ENCODE measurements at regions not wholly inside any gene's neighbourhood (a gene's known extent, or its start where the extent isn't known, plus 50 kb on each side); places are given as distances from the start of the nearest gene placed in this dataset.

DNA sequence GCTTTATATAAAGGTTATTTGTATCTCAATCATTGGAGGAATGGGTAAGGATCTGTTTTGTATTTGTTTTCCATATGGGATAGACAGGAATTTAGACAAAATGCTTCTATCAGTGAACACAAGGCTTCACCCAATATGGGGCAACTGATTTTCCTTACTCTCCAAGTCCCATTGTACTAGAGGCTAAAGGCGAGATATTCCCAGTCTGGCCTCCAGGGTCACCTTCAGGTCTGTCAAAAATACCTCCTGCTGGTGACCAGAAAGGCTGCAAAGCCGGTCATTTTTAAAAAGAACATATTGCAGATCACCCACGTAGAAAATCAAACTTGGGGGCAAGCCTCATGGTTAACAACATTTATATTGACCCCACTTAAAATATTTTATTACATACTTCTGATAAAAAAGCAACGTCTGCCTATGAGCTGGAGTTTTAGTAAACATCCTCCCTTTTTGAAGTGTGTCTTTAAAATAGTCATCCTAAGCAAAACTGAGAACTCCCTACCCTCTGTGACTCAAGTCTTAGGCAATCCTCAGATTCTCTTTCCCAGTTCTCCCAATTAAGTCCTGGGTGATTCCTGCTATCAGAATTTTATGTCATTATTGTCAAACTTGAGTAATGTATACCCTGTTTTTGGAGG is 276.6 kb downstream of the MREG start:
- TF ChIP-seq, protein P1, sequence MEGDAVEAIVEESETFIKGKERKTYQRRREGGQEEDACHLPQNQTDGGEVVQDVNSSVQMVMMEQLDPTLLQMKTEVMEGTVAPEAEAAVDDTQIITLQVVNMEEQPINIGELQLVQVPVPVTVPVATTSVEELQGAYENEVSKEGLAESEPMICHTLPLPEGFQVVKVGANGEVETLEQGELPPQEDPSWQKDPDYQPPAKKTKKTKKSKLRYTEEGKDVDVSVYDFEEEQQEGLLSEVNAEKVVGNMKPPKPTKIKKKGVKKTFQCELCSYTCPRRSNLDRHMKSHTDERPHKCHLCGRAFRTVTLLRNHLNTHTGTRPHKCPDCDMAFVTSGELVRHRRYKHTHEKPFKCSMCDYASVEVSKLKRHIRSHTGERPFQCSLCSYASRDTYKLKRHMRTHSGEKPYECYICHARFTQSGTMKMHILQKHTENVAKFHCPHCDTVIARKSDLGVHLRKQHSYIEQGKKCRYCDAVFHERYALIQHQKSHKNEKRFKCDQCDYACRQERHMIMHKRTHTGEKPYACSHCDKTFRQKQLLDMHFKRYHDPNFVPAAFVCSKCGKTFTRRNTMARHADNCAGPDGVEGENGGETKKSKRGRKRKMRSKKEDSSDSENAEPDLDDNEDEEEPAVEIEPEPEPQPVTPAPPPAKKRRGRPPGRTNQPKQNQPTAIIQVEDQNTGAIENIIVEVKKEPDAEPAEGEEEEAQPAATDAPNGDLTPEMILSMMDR (IDR thresholded peaks at IDR 0.05) = no peak
- TF ChIP-seq POLR2A (IDR thresholded peaks at IDR 0.05) = no peak
